ENCODE measurements at regions not wholly inside any gene's neighbourhood (a gene's known extent, or its start where the extent isn't known, plus 50 kb on each side); places are given as distances from the start of the nearest gene placed in this dataset.
A peak's percentile ranks its signal among the peaks of the same experiment; 100 is the strongest.

- H3K9me3 ChIP-seq (ENCODE audit: insufficient read depth, low read length) = no peaks in the 10 kb centered on the region
- H3K4me3 ChIP-seq (ENCODE audit: low read length) = peak overlapping the region; percentile 39
- H3K9ac ChIP-seq (ENCODE audit: low read length) = no peak overlapping the region
- no peaks in the 10 kb centered on the region for H3K36me3 ChIP-seq (replicated peaks; ENCODE audit: low read depth, low read length)
- peak overlapping the region; percentile 61 for H3K4me2 ChIP-seq (ENCODE audit: low read length)
- no peaks in the 10 kb centered on the region for H3K79me2 ChIP-seq (ENCODE audit: low read length)
- H4K20me1 ChIP-seq (ENCODE audit: insufficient read depth, low read length) = no peaks in the 10 kb centered on the region
- H3K27me3 ChIP-seq (ENCODE audit: low read depth, low read length) = no peaks in the 10 kb centered on the region
- TF ChIP-seq EZH2phosphoT487 (IDR thresholded peaks at IDR 0.05; ENCODE audit: low read depth) (no peak), CTCF (IDR thresholded peaks at IDR 0.05; ENCODE audit: low read depth, low read length) (no peak)
- H2AFZ ChIP-seq (ENCODE audit: low read depth, low read length) = no peak overlapping the region
- H3K27ac ChIP-seq (ENCODE audit: low read length) = no peak overlapping the region
- peaks cover 13% of the 10 kb centered on the region for H3K4me1 ChIP-seq (ENCODE audit: low read length)
Observed at GRCh38 chr2:212606232-212606631, 67.6 kb upstream of the ERBB4 start.

GRCh38 chr2:212596688-212597087, 58.1 kb upstream of the ERBB4 start:
- H3K27ac ChIP-seq (ENCODE audit: low read length) = no peak overlapping the region
- H3K79me2 ChIP-seq (ENCODE audit: low read length) = no peaks in the 10 kb centered on the region
- no peak overlapping the region for H2AFZ ChIP-seq (ENCODE audit: low read depth, low read length)

GRCh38 chr2:212596276-212596675, 57.7 kb upstream of the ERBB4 start:
- no peaks in the 10 kb centered on the region for H3K79me2 ChIP-seq (ENCODE audit: low read length)
- H3K36me3 ChIP-seq (replicated peaks; ENCODE audit: low read depth, low read length) = no peaks in the 10 kb centered on the region
- no peak for TF ChIP-seq EZH2phosphoT487 (IDR thresholded peaks at IDR 0.05; ENCODE audit: low read depth)
- no peak for TF ChIP-seq CTCF (IDR thresholded peaks at IDR 0.05; ENCODE audit: low read depth, low read length)
- H3K9me3 ChIP-seq (ENCODE audit: insufficient read depth, low read length) = no peaks in the 10 kb centered on the region
- H3K9ac ChIP-seq (ENCODE audit: low read length) = no peak overlapping the region
- no peaks in the 10 kb centered on the region for H4K20me1 ChIP-seq (ENCODE audit: insufficient read depth, low read length)
- H2AFZ ChIP-seq (ENCODE audit: low read depth, low read length) = no peak overlapping the region
- peak overlapping the region; percentile 50 for H3K4me2 ChIP-seq (ENCODE audit: low read length)
- H3K4me1 ChIP-seq (ENCODE audit: low read length) = peaks cover 18% of the 10 kb centered on the region
- no peak overlapping the region for H3K4me3 ChIP-seq (ENCODE audit: low read length)
- no peak overlapping the region for H3K27ac ChIP-seq (ENCODE audit: low read length)
- H3K27me3 ChIP-seq (ENCODE audit: low read depth, low read length) = no peaks in the 10 kb centered on the region

More at GRCh38 chr2:212596688-212597087, 58.1 kb upstream of the ERBB4 start:
- no peak overlapping the region for H3K4me3 ChIP-seq (ENCODE audit: low read length)
- H3K36me3 ChIP-seq (replicated peaks; ENCODE audit: low read depth, low read length) = no peaks in the 10 kb centered on the region
- H3K4me2 ChIP-seq (ENCODE audit: low read length) = peak overlapping the region; percentile 50
- no peaks in the 10 kb centered on the region for H4K20me1 ChIP-seq (ENCODE audit: insufficient read depth, low read length)
- peaks cover 18% of the 10 kb centered on the region for H3K4me1 ChIP-seq (ENCODE audit: low read length)
- no peak for TF ChIP-seq EZH2phosphoT487 (IDR thresholded peaks at IDR 0.05; ENCODE audit: low read depth)
- no peak for TF ChIP-seq CTCF (IDR thresholded peaks at IDR 0.05; ENCODE audit: low read depth, low read length)
- no peaks in the 10 kb centered on the region for H3K9me3 ChIP-seq (ENCODE audit: insufficient read depth, low read length)
- no peaks in the 10 kb centered on the region for H3K27me3 ChIP-seq (ENCODE audit: low read depth, low read length)
- H3K9ac ChIP-seq (ENCODE audit: low read length) = no peak overlapping the region

GRCh38 chr2:212595036-212595654, 56.5 kb upstream of the ERBB4 start:
- H3K27ac ChIP-seq (ENCODE audit: low read length) = no peak overlapping the region

More at GRCh38 chr2:212595036-212595654, 56.5 kb upstream of the ERBB4 start:
- H3K27me3 ChIP-seq (ENCODE audit: low read depth, low read length) = no peaks in the 10 kb centered on the region
- peak overlapping the region; percentile 65; the same call in 1 of the 2 replicates for H2AFZ ChIP-seq (ENCODE audit: low read depth, low read length)
- no peaks in the 10 kb centered on the region for H3K9me3 ChIP-seq (ENCODE audit: insufficient read depth, low read length)
- H3K4me1 ChIP-seq (ENCODE audit: low read length) = peaks cover 18% of the 10 kb centered on the region
- 0 out of 2 replicates have a peak overlapping the region, but pooled peaks have one; percentile 12 for H3K4me3 ChIP-seq (ENCODE audit: low read length)
- no peaks in the 10 kb centered on the region for H3K36me3 ChIP-seq (replicated peaks; ENCODE audit: low read depth, low read length)
- H3K79me2 ChIP-seq (ENCODE audit: low read length) = no peaks in the 10 kb centered on the region
- H4K20me1 ChIP-seq (ENCODE audit: insufficient read depth, low read length) = no peaks in the 10 kb centered on the region
- TF ChIP-seq EZH2phosphoT487 (IDR thresholded peaks at IDR 0.05; ENCODE audit: low read depth) (no peak), CTCF (IDR thresholded peaks at IDR 0.05; ENCODE audit: low read depth, low read length) (peak; percentile 72)
- peak overlapping the region; percentile 44 for H3K4me2 ChIP-seq (ENCODE audit: low read length)
- H3K9ac ChIP-seq (ENCODE audit: low read length) = no peak overlapping the region

All from OCI-LY3 (cell line).